RWPE1 (cell line): ENCODE measurements at regions not wholly inside any gene's neighbourhood (a gene's known extent, or its start where the extent isn't known, plus 50 kb on each side); places are given as distances from the start of the nearest gene placed in this dataset.

Experiments
- CTCF ChIA-PET: fragments of 350-600 bp; sonication (Branson Sonifier 250); formaldehyde crosslinking; extraction: SDS; loops from one replicate; lab custom pipeline; 2021; lab: Yijun Ruan, JAX
- POLR2A ChIA-PET: fragments of 400-600 bp; formaldehyde crosslinking; extraction: SDS; loops from one replicate; lab custom pipeline; 2020; ENCODE audit warnings: antibody characterized with exemption; ENCODE audit not compliant: low non-redundant PET; lab: Yijun Ruan, JAX
- DNase-seq: peaks from one replicate; pipeline ENCODE4 v3.0.0; 2012; ENCODE audit warnings: low spot score
- H3K27ac ChIP-seq: fragments of 450-650 bp; 2 replicates; pipeline ENCODE4 v1.5.1; 2017
- CTCF ChIP-seq: fragments of 450-650 bp; conservative IDR thresholded peaks from 2 replicates; pipeline ENCODE4 v1.5.1; 2017; ENCODE audit warnings: low read depth, mild to moderate bottlenecking

- CTCF ChIA-PET = interaction anchor here (0.6 kb wide), 1 partner anchor 593 kb away, joined by 3 read pairs; no protein-coding TSS in a partner anchor
- no peak for DNase-seq
- no peak overlapping the region for H3K27ac ChIP-seq
- POLR2A ChIA-PET = no interaction called here
- no peak for TF ChIP-seq CTCF
Measured at GRCh38 chr21:38075833-38076587, 159.8 kb upstream of the KCNJ6 start.

GRCh38 chr21:38077569-38077968 is 161.3 kb upstream of the KCNJ6 start:
- H3K27ac ChIP-seq = no peak overlapping the region
- POLR2A ChIA-PET = no interaction called here
- no peak for TF ChIP-seq CTCF
- DNase-seq = no peak
- CTCF ChIA-PET = interaction anchor here (0.5 kb wide), 1 partner anchor 206 kb away, joined by 5 read pairs; no protein-coding TSS in a partner anchor

DNA sequence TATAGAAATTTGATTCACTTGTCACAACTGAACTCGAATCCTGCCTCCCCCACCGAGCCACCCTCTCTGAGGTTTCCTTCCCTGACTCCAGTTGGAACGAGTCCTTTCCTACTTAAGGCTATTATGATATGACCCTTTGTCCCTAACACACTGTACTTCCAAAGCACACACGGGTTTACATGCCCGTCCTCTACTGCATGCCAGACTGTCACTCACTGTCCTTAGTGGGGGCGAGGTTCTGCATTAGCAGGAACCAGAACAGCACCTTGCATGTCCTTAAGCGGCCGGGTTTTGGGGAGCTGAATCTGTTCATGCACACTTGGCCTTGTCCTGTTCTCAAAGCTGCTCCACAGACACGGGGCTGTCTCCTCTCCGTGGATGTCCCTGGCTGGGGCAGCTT is 164.6 kb upstream of the KCNJ6 start:
- no peak for DNase-seq
- ChIA-PET CTCF (no interaction called here), POLR2A (no interaction called here)
- H3K27ac ChIP-seq = no peak overlapping the region
- TF ChIP-seq CTCF = no peak

DNA sequence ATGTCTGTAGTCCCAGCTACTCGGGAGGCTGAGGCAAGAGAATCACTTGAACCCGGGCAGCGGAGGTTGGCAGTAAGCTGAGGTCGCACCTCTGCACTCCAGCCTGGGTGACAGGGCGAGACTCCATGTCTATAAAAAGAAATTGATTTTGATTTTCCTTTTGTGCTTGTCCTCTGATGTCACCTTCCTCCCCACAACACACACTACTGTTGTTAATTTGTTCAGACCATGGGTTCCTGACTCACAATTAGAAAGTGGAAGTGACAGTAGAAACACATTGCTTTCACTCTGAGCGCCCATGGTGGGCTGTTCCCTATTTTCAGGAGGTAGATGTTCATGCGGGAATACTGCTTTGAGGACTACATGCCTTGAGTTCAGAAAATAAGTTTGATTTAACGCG is 165.5 kb upstream of the KCNJ6 start:
- no peak for TF ChIP-seq CTCF
- ChIA-PET CTCF (no interaction called here), POLR2A (no interaction called here)
- no peak overlapping the region for H3K27ac ChIP-seq
- no peak for DNase-seq

DNA sequence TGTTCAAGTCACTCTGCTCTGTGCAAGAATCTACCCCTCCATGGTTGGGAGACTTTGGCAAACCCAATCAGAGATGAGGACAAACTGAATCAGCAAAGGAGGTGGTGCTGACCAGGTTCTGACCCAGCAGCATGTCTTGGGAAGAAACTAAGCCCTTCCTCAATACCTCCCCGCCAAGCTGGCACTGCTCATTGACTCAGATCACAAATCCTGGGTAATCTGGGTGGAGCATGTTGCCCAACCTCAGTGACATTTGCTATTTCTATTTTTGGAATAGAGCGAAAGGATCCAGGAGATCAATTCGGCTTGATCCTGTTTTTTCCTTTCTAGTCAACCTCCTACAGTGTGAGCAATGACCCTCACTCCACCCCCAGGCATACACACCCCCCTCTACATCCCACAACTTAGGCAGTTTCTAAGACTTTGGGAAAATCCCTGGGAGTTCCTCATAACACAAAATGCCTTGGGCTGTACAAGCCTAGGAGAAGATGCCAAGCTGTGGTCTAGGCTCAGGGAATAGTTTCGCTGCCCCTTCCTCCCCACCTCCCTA is 166.8 kb upstream of the KCNJ6 start:
- no peak for DNase-seq
- H3K27ac ChIP-seq = no peak overlapping the region
- CTCF ChIA-PET = interaction anchor here (0.6 to 0.7 kb wide), 2 partner anchors 273 to 388 kb away, joined by 3 to 4 read pairs; no protein-coding TSS in a partner anchor
- POLR2A ChIA-PET = no interaction called here
- TF ChIP-seq CTCF = no peak

- no peak for TF ChIP-seq CTCF
- DNase-seq = no peak
- ChIA-PET CTCF (interaction anchor here (0.6 to 0.7 kb wide), 2 partner anchors 272 to 388 kb away, joined by 3 to 4 read pairs; no protein-coding TSS in a partner anchor), POLR2A (no interaction called here)
- H3K27ac ChIP-seq = no peak overlapping the region
Measured at GRCh38 chr21:38083535-38083934, 167.3 kb upstream of the KCNJ6 start.
